SH-SY5Y (cell line): ENCODE measurements at regions not wholly inside any gene's neighbourhood (a gene's known extent, or its start where the extent isn't known, plus 50 kb on each side); places are given as distances from the start of the nearest gene placed in this dataset.

Experiments used
- GATA2 ChIP-seq: IDR thresholded peaks from 2 replicates; pipeline ENCODE4 v1.6.1; 2011; ENCODE audit warnings: mild to moderate bottlenecking, low read depth, low read length
- GATA3 ChIP-seq: IDR thresholded peaks from 2 replicates; pipeline ENCODE4 v1.6.1; 2011; ENCODE audit warnings: low read depth, mild to moderate bottlenecking, low read length, moderate library complexity

DNA sequence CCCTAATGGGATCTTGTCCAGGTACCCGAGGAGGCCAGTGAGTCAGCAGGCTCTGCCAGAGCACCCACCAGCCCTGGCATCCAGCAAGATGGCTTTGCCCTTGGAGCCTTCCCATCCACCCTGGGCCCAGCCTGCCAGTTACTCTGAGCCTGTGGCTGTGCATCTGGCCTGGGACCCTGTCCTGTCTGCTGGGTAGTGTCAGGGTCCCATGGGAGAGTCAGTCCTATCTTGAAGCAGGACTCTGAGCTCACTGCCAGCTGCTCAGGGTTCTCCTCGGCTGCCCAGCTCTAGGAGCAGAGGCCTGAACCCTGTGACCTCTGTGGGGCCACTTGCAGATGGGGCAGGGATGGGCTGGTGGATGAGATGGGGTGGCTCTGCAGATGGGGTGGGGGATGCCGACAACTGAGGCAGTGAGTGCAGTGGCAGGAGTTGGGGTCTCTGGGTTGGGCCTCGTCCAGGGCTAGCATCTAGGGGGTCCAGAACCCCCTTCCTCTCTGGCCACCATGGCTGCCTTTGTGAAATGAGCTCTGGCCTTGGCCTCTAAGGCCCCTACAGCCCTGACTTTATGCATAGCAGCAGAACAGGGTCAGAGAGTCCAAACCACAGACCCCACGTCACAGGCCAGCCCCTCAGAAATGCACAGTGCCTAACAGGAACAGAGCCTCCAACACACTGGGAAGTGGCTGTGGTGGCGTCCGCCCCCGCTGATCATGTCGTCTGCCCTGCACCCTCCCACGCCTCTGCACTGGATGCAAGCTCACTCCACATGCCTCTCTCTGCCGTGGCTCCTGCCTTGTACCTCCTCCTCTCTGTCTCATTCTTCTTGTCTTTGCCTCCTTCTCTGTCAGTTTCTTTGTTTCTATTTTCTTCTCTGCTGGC, 88.1 kb upstream of the RET start:
- TF ChIP-seq GATA3, result no peak
- TF ChIP-seq GATA2, result no peak
